SU-DHL-6 (cell line): ENCODE measurements at regions not wholly inside any gene's neighbourhood (a gene's known extent, or its start where the extent isn't known, plus 50 kb on each side); places are given as distances from the start of the nearest gene placed in this dataset.

Source experiments
- EZH2phosphoT487 ChIP-seq: fragments of 200-600 bp; sonication (generic), shearing (Covaris generic); conservative IDR thresholded peaks from 2 replicates; pipeline ENCODE4 v1.6.1; 2018; ENCODE audit warnings: mild to moderate bottlenecking, antibody characterized with exemption, low read length, moderate library complexity, mixed read lengths
- TF ChIP-seq, protein P1 (sequence below): fragments of 200-600 bp; sonication (generic); IDR thresholded peaks from one replicate; pipeline ENCODE4 v1.5.1; 2017; ENCODE audit warnings: antibody characterized with exemption, mild to moderate bottlenecking, low read length, moderate library complexity; ENCODE audit not compliant: insufficient read depth, poor library complexity, severe bottlenecking

DNA sequence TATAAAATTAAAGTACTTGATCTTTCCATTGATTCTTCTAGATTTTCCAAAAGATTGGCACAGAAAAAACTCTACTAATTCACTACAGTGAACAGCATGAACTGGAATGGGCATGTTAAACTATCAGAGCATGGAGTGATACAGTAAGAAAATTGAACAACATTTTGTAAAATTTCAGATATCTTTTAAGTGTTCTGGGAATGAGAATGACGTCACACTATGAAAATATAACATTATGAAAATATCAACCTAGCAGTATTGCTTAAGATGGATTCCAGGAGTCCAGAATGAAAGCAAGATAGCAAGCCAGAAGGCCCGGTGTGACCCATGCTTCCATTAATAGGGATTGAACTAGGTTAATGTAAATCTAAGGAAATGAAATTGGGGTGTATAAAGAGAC lies 319.9 kb downstream of the GABRG1 start:
- TF ChIP-seq, protein P1, sequence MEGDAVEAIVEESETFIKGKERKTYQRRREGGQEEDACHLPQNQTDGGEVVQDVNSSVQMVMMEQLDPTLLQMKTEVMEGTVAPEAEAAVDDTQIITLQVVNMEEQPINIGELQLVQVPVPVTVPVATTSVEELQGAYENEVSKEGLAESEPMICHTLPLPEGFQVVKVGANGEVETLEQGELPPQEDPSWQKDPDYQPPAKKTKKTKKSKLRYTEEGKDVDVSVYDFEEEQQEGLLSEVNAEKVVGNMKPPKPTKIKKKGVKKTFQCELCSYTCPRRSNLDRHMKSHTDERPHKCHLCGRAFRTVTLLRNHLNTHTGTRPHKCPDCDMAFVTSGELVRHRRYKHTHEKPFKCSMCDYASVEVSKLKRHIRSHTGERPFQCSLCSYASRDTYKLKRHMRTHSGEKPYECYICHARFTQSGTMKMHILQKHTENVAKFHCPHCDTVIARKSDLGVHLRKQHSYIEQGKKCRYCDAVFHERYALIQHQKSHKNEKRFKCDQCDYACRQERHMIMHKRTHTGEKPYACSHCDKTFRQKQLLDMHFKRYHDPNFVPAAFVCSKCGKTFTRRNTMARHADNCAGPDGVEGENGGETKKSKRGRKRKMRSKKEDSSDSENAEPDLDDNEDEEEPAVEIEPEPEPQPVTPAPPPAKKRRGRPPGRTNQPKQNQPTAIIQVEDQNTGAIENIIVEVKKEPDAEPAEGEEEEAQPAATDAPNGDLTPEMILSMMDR: no peak
- no peak for TF ChIP-seq EZH2phosphoT487
